ENCODE measurements at regions not wholly inside any gene's neighbourhood (a gene's known extent, or its start where the extent isn't known, plus 50 kb on each side); places are given as distances from the start of the nearest gene placed in this dataset.

DNA sequence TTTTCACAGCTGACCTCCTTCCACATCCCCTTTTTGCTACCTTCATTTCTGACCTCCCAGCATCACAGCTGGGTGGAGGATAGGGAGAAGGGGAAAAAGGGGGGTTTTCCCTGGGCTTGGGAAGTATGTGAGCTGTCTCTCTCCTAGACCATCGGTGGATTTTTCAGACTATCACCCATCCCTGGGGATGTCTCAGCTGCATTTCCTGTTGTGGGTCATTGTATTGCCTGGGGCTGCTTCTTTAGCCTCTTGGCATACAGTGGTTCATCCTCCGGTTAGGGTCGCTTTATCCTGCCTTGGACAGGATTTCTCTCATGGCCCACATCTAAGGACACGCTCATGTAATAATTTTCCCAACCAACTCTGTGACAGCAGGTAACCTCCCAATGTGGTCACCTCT is 142.5 kb upstream of the ARG1 start:
- no peak for DNase-seq
- H3K4me1 ChIP-seq (ENCODE audit: insufficient read depth), result no peaks in the 10 kb centered on the region
- H3K4me3 ChIP-seq, result no peak overlapping the region
- 83 to 88% (median 87%) methylated on average over 4 of the region's 4 CpGs for WGBS, 3 donors
- H3K9me3 ChIP-seq, result no peaks in the 10 kb centered on the region
- intact Hi-C loops (cut with DNase I), result no loop called here
- no peaks in the 10 kb centered on the region for H3K36me3 ChIP-seq
- H3K27ac ChIP-seq, result no peak overlapping the region
- H3K27me3 ChIP-seq, result no peaks in the 10 kb centered on the region
- TF ChIP-seq EP300 (IDR thresholded peaks at IDR 0.05), result no peak
- no peak for TF ChIP-seq POLR2A (IDR thresholded peaks at IDR 0.05)
- TF ChIP-seq, protein P1, sequence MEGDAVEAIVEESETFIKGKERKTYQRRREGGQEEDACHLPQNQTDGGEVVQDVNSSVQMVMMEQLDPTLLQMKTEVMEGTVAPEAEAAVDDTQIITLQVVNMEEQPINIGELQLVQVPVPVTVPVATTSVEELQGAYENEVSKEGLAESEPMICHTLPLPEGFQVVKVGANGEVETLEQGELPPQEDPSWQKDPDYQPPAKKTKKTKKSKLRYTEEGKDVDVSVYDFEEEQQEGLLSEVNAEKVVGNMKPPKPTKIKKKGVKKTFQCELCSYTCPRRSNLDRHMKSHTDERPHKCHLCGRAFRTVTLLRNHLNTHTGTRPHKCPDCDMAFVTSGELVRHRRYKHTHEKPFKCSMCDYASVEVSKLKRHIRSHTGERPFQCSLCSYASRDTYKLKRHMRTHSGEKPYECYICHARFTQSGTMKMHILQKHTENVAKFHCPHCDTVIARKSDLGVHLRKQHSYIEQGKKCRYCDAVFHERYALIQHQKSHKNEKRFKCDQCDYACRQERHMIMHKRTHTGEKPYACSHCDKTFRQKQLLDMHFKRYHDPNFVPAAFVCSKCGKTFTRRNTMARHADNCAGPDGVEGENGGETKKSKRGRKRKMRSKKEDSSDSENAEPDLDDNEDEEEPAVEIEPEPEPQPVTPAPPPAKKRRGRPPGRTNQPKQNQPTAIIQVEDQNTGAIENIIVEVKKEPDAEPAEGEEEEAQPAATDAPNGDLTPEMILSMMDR (IDR thresholded peaks at IDR 0.05), result no peak

GRCh38 chr6:131431718-131432117 is 141.3 kb upstream of the ARG1 start:
- intact Hi-C loops (cut with DNase I), result no loop called here
- no peaks in the 10 kb centered on the region for H3K27me3 ChIP-seq
- no peak for TF ChIP-seq EP300 (IDR thresholded peaks at IDR 0.05)
- no peak for TF ChIP-seq POLR2A (IDR thresholded peaks at IDR 0.05)
- TF ChIP-seq, protein P1 (IDR thresholded peaks at IDR 0.05), result no peak
- no peaks in the 10 kb centered on the region for H3K4me1 ChIP-seq (ENCODE audit: insufficient read depth)
- no peaks in the 10 kb centered on the region for H3K9me3 ChIP-seq
- H3K4me3 ChIP-seq, result no peak overlapping the region
- H3K27ac ChIP-seq, result no peak overlapping the region
- no peak for DNase-seq
- no peaks in the 10 kb centered on the region for H3K36me3 ChIP-seq
- WGBS, 3 donors, result 87 to 91% (median 90%) methylated on average over 2 of the region's 2 CpGs

- 78 to 94% (median 80%) methylated on average over 1 of the region's 1 CpG for WGBS, 3 donors
- Histone ChIP-seq H3K9me3 (no peaks in the 10 kb centered on the region), H3K4me1 (ENCODE audit: insufficient read depth) (no peaks in the 10 kb centered on the region), H3K4me3 (no peak overlapping the region), H3K36me3 (no peaks in the 10 kb centered on the region), H3K27ac (no peak overlapping the region), H3K27me3 (no peaks in the 10 kb centered on the region)
- TF ChIP-seq EP300 (IDR thresholded peaks at IDR 0.05) (no peak), POLR2A (IDR thresholded peaks at IDR 0.05) (no peak)
- TF ChIP-seq, protein P1 (IDR thresholded peaks at IDR 0.05), result no peak
- intact Hi-C loops (cut with DNase I), result no loop called here
- no peak for DNase-seq
Observed at GRCh38 chr6:131433927-131434326, 139.1 kb upstream of the ARG1 start.

- TF ChIP-seq EP300 (IDR thresholded peaks at IDR 0.05) (no peak), POLR2A (IDR thresholded peaks at IDR 0.05) (no peak)
- TF ChIP-seq, protein P1 (IDR thresholded peaks at IDR 0.05), result no peak
- Histone ChIP-seq H3K27me3 (no peaks in the 10 kb centered on the region), H3K9me3 (no peaks in the 10 kb centered on the region), H3K36me3 (no peaks in the 10 kb centered on the region), H3K4me1 (ENCODE audit: insufficient read depth) (no peaks in the 10 kb centered on the region), H3K27ac (no peak overlapping the region), H3K4me3 (no peak overlapping the region)
- no peak for DNase-seq
- WGBS, 3 donors, result 83 to 94% (median 87%) methylated on average over 1 of the region's 1 CpG
- intact Hi-C loops (cut with DNase I), result loop anchor here in 1 of 4 donors (5.0 kb wide), 1 partner anchor 501 kb away; no protein-coding TSS in a partner anchor
Observed at GRCh38 chr6:131436358-131436757, 136.7 kb upstream of the ARG1 start.

Measured in ovary (tissue), 7 donors.